Kasumi-1 (cell line): ENCODE measurements at regions not wholly inside any gene's neighbourhood (a gene's known extent, or its start where the extent isn't known, plus 50 kb on each side); places are given as distances from the start of the nearest gene placed in this dataset.
"Not testable (repeated sequence)": the region's sequence is repeated elsewhere in the genome, so short reads cannot be mapped to it uniquely, and the experiment has no call there.

Experiments
- DNase-seq, 2 experiments: peaks; one replicate each; lab custom pipeline; 2025; lab: John Stamatoyannopoulos, UW

- no peak for DNase-seq
Observed at GRCh38 chrX:87236830-87237440, 280.7 kb upstream of the KLHL4 start.

GRCh38 chrX:87265518-87265917 lies 252.1 kb upstream of the KLHL4 start:
- no peak for DNase-seq

- DNase-seq, result no peak
Observed at GRCh38 chrX:87272491-87272890, 245.1 kb upstream of the KLHL4 start.

- DNase-seq, result peak; percentile 25 to 51
Observed at GRCh38 chrX:87299563-87300160, 217.9 kb upstream of the KLHL4 start.

- no peak for DNase-seq
Observed at GRCh38 chrX:87310780-87311179, 206.8 kb upstream of the KLHL4 start.

GRCh38 chrX:87327267-87327666 lies 190.3 kb upstream of the KLHL4 start:
- DNase-seq, result no peak

GRCh38 chrX:87337267-87337666 lies 180.3 kb upstream of the KLHL4 start:
- peak in 1 of 2 experiments; percentile 29 for DNase-seq

- peak; percentile 47 to 63 for DNase-seq
Observed at GRCh38 chrX:87338510-87338909, 179.1 kb upstream of the KLHL4 start.

GRCh38 chrX:87370865-87371264 lies 146.7 kb upstream of the KLHL4 start:
- no peak for DNase-seq

- no peak for DNase-seq
Observed at GRCh38 chrX:87374324-87374723, 143.3 kb upstream of the KLHL4 start.

GRCh38 chrX:87376896-87377295 lies 140.7 kb upstream of the KLHL4 start:
- no peak for DNase-seq

- DNase-seq, result no peak
Observed at GRCh38 chrX:87388381-87388780, 129.2 kb upstream of the KLHL4 start.

- no peak for DNase-seq
Observed at GRCh38 chrX:87391742-87392141, 125.9 kb upstream of the KLHL4 start.

GRCh38 chrX:87392369-87392768 lies 125.2 kb upstream of the KLHL4 start:
- DNase-seq, result no peak

GRCh38 chrX:87397103-87397886 lies 120.3 kb upstream of the KLHL4 start:
- no peak for DNase-seq

GRCh38 chrX:87402256-87402655 lies 115.3 kb upstream of the KLHL4 start:
- no peak for DNase-seq

- DNase-seq, result no peak
Observed at GRCh38 chrX:87403551-87403950, 114.1 kb upstream of the KLHL4 start.

- DNase-seq, result peak; percentile 29
Observed at GRCh38 chrX:87409113-87409841, 108.3 kb upstream of the KLHL4 start.

- peak; percentile 14 to 21 for DNase-seq
Observed at GRCh38 chrX:87425618-87426017, 92.0 kb upstream of the KLHL4 start.

GRCh38 chrX:87434618-87435017 lies 83.0 kb upstream of the KLHL4 start:
- no peak for DNase-seq

- DNase-seq, result not testable (repeated sequence)
Observed at GRCh38 chrX:87448613-87449012, 69.0 kb upstream of the KLHL4 start.

GRCh38 chrX:87465757-87466156 lies 51.8 kb upstream of the KLHL4 start:
- DNase-seq, result not testable (repeated sequence)
